Activated CD4-positive, alpha-beta T cell treated with anti-CD3 and anti-CD28 coated beads for 36 hours (primary cell): ENCODE measurements at regions not wholly inside any gene's neighbourhood (a gene's known extent, or its start where the extent isn't known, plus 50 kb on each side); places are given as distances from the start of the nearest gene placed in this dataset.
"Not testable (repeated sequence)": the region's sequence is repeated elsewhere in the genome, so short reads cannot be mapped to it uniquely, and the experiment has no call there.

ENCODE experiments used
- ATAC-seq: fragments of 200-7000 bp; cut with Tn5 transposase; one replicate; pipeline ENCODE4 v1.10.0; 2021; ENCODE audit warnings: mild to moderate bottlenecking, moderate library complexity
- CTCF ChIA-PET: fragments of 350-600 bp; sonication (Branson Sonifier 250); formaldehyde crosslinking; loops from one replicate; lab custom pipeline; 2021; ENCODE audit warnings: antibody characterized with exemption; lab: Charles Lee
- POLR2A ChIA-PET: fragments of 350-600 bp; sonication (Branson Sonifier 250); formaldehyde crosslinking; loops from one replicate; lab custom pipeline; 2021; ENCODE audit warnings: antibody characterized with exemption, inconsistent platforms; lab: Charles Lee
- DNase-seq: peaks from one replicate; pipeline ENCODE4 v3.0.0-alpha.2; 2020
- H3K27ac Mint-ChIP-seq: one replicate; pipeline ENCODE4 v1.8.0; 2021; ENCODE audit warnings: mixed read lengths
- H3K27me3 Mint-ChIP-seq: one replicate; pipeline ENCODE4 v1.8.0; 2021; ENCODE audit warnings: mixed read lengths
- H3K36me3 Mint-ChIP-seq: one replicate; pipeline ENCODE4 v1.8.0; 2021; ENCODE audit warnings: low read depth, mixed read lengths
- H3K4me1 Mint-ChIP-seq: one replicate; pipeline ENCODE4 v1.8.0; 2021; ENCODE audit warnings: mixed read lengths
- H3K4me3 Mint-ChIP-seq: one replicate; pipeline ENCODE4 v1.8.0; 2021; ENCODE audit warnings: mild to moderate bottlenecking, moderate library complexity, mixed read lengths
- H3K9me3 Mint-ChIP-seq: one replicate; pipeline ENCODE4 v1.8.0; 2021; ENCODE audit warnings: low read depth, mixed read lengths
- intact Hi-C, 2 experiments: fragments of 100-400 bp; cut with DNase I in 1 of 2; cut with micrococcal nuclease in 1 of 2; formaldehyde crosslinking; loops; one replicate each; pipeline versions ENCODE4 v1.14.2 to v1.15.1; 2022 to 2024; cut with DNase I, micrococcal nuclease

DNA sequence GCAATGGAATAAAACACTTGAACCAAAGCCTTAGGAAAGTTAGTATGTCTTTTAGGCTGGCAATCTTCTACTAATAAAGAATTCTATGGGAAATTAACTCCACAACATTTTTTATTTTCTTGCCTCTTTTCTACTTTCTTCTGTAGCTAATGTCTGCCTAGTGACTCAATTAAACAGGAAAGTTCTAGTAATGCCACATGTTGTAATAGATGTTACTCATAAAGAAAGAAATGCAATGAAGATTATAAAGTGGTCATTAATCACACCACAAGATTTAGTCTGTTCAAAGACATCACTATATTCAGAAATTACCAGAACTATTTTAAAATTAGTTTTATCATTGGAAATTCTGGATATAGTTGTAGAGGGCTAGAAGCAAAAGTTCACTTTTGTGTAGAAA, 329.7 kb downstream of the SI start:
- intact Hi-C loops = no loop called here
- Mint-ChIP-seq H3K4me1 (no peaks in the 10 kb centered on the region), H3K27me3 (no peaks in the 10 kb centered on the region), H3K9me3 (peaks cover 8% of the 10 kb centered on the region), H3K4me3 (no peak overlapping the region), H3K27ac (no peak overlapping the region), H3K36me3 (no peaks in the 10 kb centered on the region)
- ATAC-seq = no peak
- ChIA-PET POLR2A (no interaction called here), CTCF (no interaction called here)
- no peak for DNase-seq

DNA sequence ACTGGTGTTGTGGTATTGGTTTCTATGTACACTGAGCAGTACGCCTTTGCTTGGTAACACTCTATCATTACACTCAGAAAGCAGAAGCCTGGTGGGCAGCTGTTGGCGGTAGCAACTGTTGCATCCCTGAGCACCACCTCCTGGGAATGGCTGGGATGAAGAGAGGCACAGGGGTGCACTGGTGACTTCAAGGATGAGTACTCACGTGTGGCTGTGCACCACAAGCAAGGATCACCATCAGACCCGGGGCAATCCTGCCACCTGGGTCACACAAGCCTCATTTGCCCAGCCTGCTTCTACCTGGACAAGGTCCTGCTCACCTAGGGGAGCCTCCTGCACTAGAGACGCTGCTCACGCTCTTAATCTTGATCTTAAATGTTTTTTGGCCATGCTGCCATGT, 336.4 kb downstream of the SI start:
- H3K9me3 Mint-ChIP-seq = peaks cover 5% of the 10 kb centered on the region
- ATAC-seq = no peak
- POLR2A ChIA-PET = no interaction called here
- no peak for DNase-seq
- H3K27me3 Mint-ChIP-seq = no peaks in the 10 kb centered on the region
- H3K27ac Mint-ChIP-seq = no peak overlapping the region
- H3K36me3 Mint-ChIP-seq = no peaks in the 10 kb centered on the region
- CTCF ChIA-PET = no interaction called here
- H3K4me3 Mint-ChIP-seq = no peak overlapping the region
- intact Hi-C loops = no loop called here
- no peaks in the 10 kb centered on the region for H3K4me1 Mint-ChIP-seq

DNA sequence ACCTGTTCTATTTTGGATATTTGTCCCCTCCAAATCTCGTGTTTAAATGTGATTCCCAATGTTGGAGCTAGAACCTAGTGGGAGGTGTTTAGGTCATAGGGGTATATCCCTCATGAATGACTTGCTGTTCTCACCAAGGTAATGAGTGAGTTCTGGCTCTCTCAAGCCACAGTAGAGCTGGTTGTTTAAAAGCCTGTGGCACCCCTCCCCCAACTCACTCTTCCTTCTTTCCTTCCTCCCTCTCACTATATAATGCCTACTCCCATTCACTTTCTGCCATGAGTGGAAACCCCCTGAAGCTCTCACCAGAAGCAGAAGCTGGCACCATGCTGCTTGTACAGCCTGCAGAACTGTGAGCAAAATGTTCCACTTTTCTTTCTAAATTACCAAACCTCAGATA, 341.1 kb downstream of the SI start:
- Mint-ChIP-seq H3K27me3 (no peaks in the 10 kb centered on the region), H3K27ac (no peak overlapping the region), H3K4me1 (no peaks in the 10 kb centered on the region), H3K9me3 (peaks cover 8% of the 10 kb centered on the region), H3K4me3 (no peak overlapping the region), H3K36me3 (no peaks in the 10 kb centered on the region)
- ChIA-PET CTCF (no interaction called here), POLR2A (interaction anchor here (0.6 kb wide), 1 partner anchor 430 kb away, joined by 6 read pairs; no protein-coding TSS in a partner anchor)
- intact Hi-C loops = no loop called here
- ATAC-seq (no peak), DNase-seq (no peak)

DNA sequence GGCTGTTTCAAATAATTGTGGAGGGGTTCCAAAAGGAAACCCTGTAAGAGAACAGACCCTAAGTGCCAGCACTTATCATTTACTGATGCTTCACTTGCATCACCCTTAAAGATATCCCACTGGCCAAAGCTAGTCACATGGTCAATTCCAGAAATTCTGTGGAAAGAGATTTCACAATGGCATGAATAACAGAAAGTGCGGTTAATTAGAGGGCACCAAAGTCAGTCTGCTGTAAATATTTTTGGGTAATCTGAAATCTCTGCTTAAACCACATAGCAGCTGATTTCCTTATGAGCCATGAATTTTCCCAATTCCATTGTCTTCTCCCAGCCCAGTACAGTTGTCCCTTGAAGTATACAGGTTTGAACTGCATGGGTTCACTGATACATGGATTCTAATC, 346.1 kb downstream of the SI start:
- intact Hi-C loops = no loop called here
- Mint-ChIP-seq H3K4me3 (no peak overlapping the region), H3K27me3 (no peaks in the 10 kb centered on the region), H3K4me1 (no peaks in the 10 kb centered on the region), H3K27ac (no peak overlapping the region), H3K9me3 (peaks cover 3% of the 10 kb centered on the region), H3K36me3 (no peaks in the 10 kb centered on the region)
- DNase-seq (no peak), ATAC-seq (no peak)
- CTCF ChIA-PET = interaction anchor here (0.7 kb wide), 1 partner anchor 999 kb away, joined by 4 read pairs; no protein-coding TSS in a partner anchor
- POLR2A ChIA-PET = no interaction called here

DNA sequence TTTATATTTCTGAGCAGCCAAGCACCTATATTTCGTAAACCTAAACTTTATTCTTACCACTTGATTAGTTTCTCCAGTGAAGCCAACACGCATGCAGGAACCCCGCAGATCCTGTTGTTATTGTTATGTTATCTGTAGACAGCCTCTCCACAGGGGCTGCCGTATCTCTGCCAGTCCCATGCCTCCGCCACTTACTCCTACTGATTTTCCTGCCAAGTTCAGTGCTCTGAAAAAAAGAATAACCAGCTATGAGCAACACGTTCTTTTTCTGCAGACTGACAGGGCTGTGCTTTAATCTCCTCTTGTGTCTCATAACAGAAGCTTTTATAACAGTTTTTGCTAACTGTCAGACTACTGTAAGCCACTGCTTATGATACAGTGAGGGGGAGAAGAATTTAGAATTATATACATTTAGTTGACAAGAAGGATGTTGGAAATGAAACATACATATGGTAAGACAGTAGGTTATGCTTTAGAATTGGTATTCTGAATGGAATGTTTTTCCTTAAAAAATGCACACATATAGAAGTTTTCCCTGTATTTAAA, 347.4 kb downstream of the SI start:
- intact Hi-C loops = no loop called here
- CTCF ChIA-PET = no interaction called here
- H3K36me3 Mint-ChIP-seq = no peaks in the 10 kb centered on the region
- no peaks in the 10 kb centered on the region for H3K27me3 Mint-ChIP-seq
- no peak overlapping the region for H3K27ac Mint-ChIP-seq
- H3K4me1 Mint-ChIP-seq = no peaks in the 10 kb centered on the region
- POLR2A ChIA-PET = no interaction called here
- no peak for ATAC-seq
- no peak overlapping the region for H3K4me3 Mint-ChIP-seq
- peaks cover under 1% of the 10 kb centered on the region for H3K9me3 Mint-ChIP-seq
- DNase-seq = no peak

DNA sequence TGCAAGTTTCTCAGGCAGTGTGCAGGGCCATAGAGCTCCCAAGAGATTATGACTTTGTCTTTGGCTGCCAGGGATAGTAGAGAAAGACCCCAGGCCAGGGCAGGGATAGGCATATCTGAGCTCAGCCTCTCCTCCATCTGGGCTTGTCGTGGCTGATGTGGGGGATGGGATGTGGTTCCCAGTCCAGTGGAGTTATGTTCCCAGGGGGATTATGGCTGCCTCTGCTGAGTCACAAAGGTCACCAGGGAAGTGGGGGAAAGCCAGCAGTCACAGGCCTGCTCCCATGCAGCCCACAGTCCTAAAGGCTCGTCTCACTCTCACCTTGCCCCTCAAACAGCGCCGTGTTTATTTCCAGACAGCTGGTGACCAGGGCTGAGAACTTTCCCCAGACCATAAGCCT, 354.9 kb downstream of the SI start:
- CTCF ChIA-PET = no interaction called here
- H3K27ac Mint-ChIP-seq = no peak overlapping the region
- peaks cover 3% of the 10 kb centered on the region for H3K9me3 Mint-ChIP-seq
- POLR2A ChIA-PET = no interaction called here
- intact Hi-C loops = no loop called here
- no peaks in the 10 kb centered on the region for H3K27me3 Mint-ChIP-seq
- no peaks in the 10 kb centered on the region for H3K4me1 Mint-ChIP-seq
- ATAC-seq = no peak
- H3K4me3 Mint-ChIP-seq = no peak overlapping the region
- DNase-seq = no peak
- no peaks in the 10 kb centered on the region for H3K36me3 Mint-ChIP-seq

DNA sequence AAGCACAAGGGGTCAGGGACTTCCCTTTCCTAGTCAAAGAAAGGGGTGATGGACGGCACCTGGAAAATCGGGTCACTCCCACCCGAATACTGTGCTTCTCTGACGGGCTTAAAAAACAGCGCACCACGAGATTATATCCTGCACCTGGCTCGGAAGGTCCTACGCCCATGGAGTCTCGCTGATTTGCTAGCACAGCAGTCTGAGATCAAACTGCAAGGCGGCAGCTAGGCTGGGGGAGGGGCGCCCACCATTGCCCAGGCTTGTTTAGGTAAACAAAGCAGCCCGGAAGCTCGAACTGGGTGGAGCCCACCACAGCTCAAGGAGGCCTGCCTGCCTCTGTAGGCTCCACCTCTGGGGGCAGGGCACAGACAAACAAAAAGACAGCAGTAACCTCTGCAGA, 375.5 kb downstream of the SI start:
- DNase-seq, POLR2A ChIA-PET, ATAC-seq, CTCF ChIA-PET, H3K27ac Mint-ChIP-seq, intact Hi-C loops, H3K4me1 Mint-ChIP-seq, H3K9me3 Mint-ChIP-seq, H3K4me3 Mint-ChIP-seq, H3K27me3 Mint-ChIP-seq, H3K36me3 Mint-ChIP-seq: not testable (repeated sequence)

DNA sequence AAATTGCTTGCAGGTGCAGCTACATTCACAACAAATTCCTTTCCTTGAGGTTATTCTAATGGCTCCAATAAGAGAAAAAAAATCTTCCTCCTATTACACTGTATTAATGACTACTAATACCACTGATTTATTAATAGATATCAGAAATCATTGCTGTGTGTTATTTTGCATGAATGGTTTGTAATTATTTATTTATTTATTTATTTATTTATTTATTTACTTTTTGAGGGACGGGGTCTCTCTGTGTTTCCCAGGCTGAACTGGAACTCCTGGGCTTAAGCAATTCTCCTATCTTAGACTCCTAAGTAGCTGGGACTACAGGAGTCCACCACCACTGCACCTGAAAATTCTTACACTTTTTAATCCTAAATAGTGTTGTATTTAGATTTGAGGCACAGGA, 390.4 kb downstream of the SI start:
- H3K9me3 Mint-ChIP-seq = peaks cover 5% of the 10 kb centered on the region
- intact Hi-C loops = no loop called here
- ATAC-seq (no peak), DNase-seq (no peak)
- ChIA-PET CTCF (no interaction called here), POLR2A (no interaction called here)
- H3K27me3 Mint-ChIP-seq = no peaks in the 10 kb centered on the region
- no peaks in the 10 kb centered on the region for H3K4me1 Mint-ChIP-seq
- H3K27ac Mint-ChIP-seq = no peak overlapping the region
- H3K36me3 Mint-ChIP-seq = no peaks in the 10 kb centered on the region
- H3K4me3 Mint-ChIP-seq = no peak overlapping the region

DNA sequence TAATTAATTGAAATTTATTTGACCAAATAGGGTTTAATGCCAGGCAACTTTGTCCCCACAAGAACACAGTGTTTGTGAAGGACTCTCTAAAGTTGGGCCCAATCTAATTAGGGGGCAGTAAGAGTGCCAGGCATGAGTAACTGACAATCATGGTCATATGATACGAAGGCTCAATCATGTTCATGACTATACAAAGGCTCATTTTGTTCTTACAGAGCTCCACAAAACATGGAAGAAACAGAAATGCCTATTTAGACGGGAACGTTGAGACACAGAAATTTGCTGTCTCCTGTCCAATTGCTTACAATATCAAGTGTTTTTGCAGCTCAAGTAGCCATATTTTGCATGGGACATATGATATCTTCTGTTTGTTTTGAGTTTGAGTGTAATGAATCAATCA, 391.1 kb downstream of the SI start:
- intact Hi-C loops = no loop called here
- Mint-ChIP-seq H3K27ac (no peak overlapping the region), H3K4me1 (no peaks in the 10 kb centered on the region), H3K9me3 (peaks cover 5% of the 10 kb centered on the region), H3K36me3 (no peaks in the 10 kb centered on the region), H3K27me3 (no peaks in the 10 kb centered on the region), H3K4me3 (no peak overlapping the region)
- ChIA-PET CTCF (no interaction called here), POLR2A (no interaction called here)
- ATAC-seq (no peak), DNase-seq (no peak)

DNA sequence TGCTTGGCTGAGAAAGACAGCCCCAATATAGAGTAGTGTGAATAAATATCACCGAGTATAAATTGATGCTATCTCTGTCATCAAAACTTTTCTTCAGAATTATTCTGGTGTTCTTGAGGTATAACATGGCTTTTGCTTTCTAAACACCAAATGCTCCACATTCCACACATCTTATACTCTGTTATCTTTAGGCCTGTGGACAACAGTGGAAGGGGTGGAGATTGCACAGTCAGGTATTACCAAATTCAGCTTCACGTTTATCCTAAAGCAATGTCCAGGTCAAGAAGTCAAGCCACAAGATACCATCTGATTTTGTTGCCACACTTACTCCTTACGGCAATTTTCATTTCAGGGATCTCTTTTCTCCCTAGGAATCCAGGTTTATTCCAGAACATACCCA, 394.8 kb downstream of the SI start:
- intact Hi-C loops = no loop called here
- Mint-ChIP-seq H3K27me3 (no peaks in the 10 kb centered on the region), H3K4me1 (no peaks in the 10 kb centered on the region), H3K36me3 (no peaks in the 10 kb centered on the region), H3K4me3 (no peak overlapping the region), H3K27ac (no peak overlapping the region), H3K9me3 (peaks cover 7% of the 10 kb centered on the region)
- DNase-seq = no peak
- ATAC-seq = no peak
- ChIA-PET CTCF (no interaction called here), POLR2A (no interaction called here)

DNA sequence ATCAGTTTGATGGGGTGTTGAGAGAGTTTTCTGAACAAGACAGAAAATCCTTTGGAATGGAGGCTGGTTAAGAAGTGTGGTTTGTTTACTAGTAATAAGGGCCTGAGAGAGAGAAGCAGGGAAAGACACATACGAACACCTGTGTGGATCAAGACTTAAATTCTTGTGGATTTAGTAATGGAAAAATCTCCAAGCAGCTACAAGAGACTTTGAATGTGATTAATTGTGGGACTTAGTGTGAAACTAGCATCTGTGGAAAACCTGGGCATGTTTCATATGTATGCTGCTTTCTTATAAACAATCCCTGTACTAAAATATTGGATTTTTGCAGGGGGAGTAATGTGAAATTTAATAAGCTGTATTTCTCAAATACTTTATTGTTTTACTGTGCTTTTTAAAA, 399.1 kb downstream of the SI start:
- POLR2A ChIA-PET = no interaction called here
- Mint-ChIP-seq H3K9me3 (peaks cover 2% of the 10 kb centered on the region), H3K36me3 (no peaks in the 10 kb centered on the region), H3K4me1 (no peaks in the 10 kb centered on the region), H3K27me3 (no peaks in the 10 kb centered on the region), H3K27ac (no peak overlapping the region), H3K4me3 (no peak overlapping the region)
- no peak for DNase-seq
- CTCF ChIA-PET = no interaction called here
- ATAC-seq = no peak
- intact Hi-C loops = no loop called here

DNA sequence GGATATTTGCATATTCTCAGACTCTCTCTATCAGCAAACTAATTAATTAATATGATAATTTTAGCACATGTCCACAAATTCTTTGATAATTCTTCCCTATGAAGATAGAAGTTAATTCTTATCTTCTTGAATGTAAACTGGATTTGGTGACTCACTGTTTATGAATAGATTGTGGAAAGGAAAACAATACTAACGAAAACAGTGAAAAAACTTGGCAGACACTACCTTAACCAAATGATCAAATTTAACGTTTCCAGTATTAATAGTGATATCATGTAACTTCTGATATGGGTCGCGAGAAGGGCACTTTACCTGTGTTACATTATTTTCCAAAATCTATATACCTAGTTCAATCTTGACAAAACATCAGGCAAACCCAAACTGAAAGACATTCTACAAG, 401.0 kb downstream of the SI start:
- H3K27me3 Mint-ChIP-seq = no peaks in the 10 kb centered on the region
- H3K9me3 Mint-ChIP-seq = peaks cover 5% of the 10 kb centered on the region
- H3K27ac Mint-ChIP-seq = no peak overlapping the region
- DNase-seq (no peak), ATAC-seq (no peak)
- CTCF ChIA-PET = no interaction called here
- H3K4me1 Mint-ChIP-seq = no peaks in the 10 kb centered on the region
- H3K36me3 Mint-ChIP-seq = no peaks in the 10 kb centered on the region
- no peak overlapping the region for H3K4me3 Mint-ChIP-seq
- intact Hi-C loops = no loop called here
- POLR2A ChIA-PET = no interaction called here

DNA sequence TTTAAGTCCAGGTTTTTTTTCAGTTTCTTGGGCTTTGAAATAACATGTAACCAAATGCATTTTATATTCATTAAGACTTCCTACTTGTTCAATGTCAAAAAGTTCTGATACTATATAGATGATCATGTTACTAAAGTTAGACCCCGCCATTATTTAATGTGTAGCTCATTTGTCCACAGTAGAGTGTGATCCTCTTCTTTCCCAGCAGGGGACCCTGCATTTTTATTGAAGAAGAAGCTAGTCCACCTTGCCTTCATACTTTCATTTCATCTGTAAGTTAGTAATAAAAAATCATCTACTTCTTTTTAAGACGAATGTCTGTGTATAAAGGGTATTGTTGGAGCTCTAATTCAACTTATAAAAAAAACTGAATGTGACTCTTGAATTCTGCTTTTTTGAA, 404.6 kb downstream of the SI start:
- POLR2A ChIA-PET = no interaction called here
- intact Hi-C loops = no loop called here

More for the DNA sequence above, 404.6 kb downstream of the SI start:
- Mint-ChIP-seq H3K27ac (no peak overlapping the region), H3K9me3 (peaks cover 2% of the 10 kb centered on the region), H3K36me3 (no peaks in the 10 kb centered on the region), H3K4me3 (no peak overlapping the region), H3K27me3 (no peaks in the 10 kb centered on the region), H3K4me1 (no peaks in the 10 kb centered on the region)
- ATAC-seq = no peak
- CTCF ChIA-PET = no interaction called here
- no peak for DNase-seq
